ENCODE measurements at regions not wholly inside any gene's neighbourhood (a gene's known extent, or its start where the extent isn't known, plus 50 kb on each side); places are given as distances from the start of the nearest gene placed in this dataset.
"Not testable (repeated sequence)": the region's sequence is repeated elsewhere in the genome, so short reads cannot be mapped to it uniquely, and the experiment has no call there.

DNA sequence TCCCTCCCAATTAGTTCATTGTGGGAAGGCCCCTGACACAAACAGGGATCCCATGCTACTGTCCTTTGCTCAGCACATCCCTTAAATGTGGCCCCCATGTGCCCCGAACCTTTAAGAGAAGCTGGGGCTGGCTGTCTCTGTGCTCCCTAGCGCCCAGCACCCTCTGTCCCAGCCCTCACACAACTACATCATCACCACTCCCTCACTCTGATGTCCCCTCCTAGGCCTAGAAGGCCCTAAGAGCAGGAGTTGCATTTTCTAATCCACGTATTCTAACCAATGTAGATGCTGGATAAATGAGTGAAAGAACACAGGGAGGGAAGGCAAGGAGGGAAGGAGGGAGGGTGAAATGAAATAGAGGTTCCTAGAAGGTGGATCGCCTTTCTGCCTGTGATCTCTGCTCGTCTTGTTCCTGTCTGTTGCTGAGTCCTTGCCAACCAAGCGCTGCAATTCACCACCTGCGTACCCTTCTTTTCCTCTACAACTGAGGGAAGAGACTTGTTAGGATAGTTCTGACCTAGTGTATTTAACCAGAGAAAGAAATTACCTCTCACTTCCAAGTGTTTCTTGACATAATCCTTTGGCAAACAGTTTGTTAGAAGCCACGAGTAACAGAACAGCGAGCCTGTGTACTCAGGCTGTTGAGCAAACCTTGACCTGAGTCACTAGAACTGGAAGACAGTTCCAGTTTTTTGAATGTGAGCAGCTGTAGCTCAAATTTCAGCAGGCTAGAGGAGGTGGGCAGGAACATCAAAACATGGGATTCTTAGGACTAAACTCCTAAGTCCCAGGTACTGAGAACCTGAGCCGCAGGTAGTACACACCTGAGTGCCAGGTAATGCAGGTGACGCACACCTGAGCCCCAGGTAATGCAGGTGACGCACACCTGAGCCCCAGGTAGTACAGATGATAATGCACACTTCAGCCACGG lies 181.5 kb upstream of the ID2 start:
- no peak for DNase-seq

DNA sequence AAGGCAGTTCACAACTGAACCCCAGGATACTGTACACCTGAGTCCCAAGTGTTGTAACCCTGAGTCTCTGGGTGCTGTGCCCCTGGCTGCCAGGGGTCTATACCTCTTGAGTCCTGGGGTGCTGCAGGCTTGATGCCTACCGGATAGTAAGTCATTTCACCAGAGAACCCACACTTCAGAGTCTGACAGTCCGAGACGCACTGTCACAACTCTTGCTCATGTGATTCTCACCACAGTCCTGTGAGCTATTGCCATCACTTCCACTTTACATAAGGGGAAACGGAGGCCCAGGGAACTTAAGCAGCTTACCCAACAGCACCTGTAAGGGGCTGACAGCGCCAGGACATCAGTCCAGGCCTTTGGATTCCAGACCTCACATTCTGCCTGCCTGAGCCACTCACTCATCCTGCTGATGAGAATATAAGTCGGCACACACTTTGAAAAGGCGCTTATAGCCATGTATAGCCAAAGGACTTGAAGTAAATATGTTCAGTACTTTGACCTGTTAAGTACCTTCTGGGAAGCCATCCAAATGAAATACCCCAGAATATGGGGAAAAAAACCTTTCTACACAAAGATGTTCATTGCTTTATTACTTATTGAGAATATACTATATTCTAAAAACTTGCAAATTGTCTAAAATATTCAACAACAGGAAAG lies 180.7 kb upstream of the ID2 start:
- DNase-seq = no peak

DNA sequence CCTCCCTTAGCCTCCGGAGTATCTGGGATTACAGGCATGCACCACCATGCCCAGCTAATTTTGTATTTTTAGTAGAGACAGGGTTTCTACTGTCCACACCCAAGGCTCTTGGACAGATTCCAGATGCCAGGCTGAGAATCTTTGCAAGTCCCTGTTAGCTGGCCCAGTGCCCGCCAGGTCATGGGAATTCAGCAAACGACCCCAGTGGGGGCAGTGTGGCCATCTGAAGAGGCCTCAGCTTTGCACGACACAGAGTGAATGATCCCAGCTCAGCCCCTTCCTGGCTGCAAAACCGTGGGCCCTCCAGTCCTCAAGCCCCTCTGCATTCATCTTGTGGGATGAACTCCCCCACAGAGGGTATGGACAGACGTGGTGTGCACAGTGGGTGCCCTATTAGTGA lies 179.5 kb upstream of the ID2 start:
- DNase-seq = no peak

DNA sequence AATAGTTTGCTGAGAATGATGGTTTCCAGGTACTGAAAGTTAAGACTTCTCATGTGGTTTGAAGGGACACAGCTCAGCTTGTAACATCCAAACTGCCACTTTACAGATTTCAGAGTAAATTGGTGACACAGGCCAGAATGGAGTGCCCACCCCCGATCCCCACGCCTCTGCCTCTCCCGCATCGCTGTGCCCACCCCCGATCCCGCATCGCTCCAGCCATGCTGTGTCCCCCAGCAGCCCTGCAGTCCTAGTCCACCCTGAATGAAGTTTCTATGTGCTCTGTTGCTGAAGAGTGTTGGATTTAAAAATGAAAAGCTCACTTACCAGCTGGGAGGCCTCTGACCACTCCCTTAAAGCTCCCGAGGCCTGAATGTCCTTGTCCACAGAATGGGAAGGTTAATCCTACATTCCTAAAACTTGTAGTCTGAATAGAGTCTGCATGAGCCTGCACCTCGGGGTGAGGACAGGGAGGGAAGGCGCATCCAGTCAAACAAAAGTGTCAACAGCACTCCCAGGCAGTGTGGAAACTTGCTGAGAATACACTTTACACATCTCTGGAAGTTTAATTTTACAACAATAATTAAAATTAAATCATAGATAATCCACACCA lies 176.4 kb upstream of the ID2 start:
- no peak for DNase-seq

DNA sequence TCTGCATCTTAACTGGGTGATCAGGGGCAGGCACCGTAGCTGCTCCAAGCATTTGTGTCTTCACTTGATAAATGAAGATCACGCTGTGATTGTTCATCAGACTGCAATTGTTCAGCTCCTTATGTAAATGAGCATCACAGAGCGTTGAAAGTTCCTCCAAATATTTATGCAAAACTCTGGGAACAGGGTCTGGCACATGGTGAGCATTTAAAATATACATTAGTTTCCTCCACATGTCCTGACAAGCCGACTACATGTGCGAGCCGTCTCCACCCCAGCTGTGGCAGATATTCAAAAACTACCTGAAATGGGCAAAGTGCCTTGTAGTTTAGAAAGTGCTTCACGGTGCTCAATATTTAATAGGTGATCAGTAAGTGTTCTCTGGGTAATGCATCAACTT lies 175.1 kb upstream of the ID2 start:
- no peak for DNase-seq

DNA sequence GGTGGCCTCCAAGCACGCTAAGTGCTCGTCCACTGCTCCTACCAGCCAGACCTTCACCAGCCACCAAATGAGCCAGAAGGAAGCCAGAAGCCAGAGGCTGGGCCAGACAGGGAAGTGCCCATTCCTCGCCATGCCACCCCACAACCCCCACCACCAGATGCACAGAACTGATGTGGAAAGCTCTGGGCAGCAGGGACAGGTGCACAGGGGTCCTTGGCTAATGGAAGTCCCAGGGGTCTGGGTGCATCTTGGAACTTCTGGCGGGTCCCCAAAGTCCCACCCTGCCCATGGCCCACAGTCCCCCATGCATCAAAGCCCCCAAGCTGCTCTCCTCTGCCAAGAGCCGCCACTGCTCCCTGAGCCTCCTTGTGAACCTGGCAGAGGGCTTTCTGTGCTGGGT lies 173.1 kb upstream of the ID2 start:
- no peak for DNase-seq

DNA sequence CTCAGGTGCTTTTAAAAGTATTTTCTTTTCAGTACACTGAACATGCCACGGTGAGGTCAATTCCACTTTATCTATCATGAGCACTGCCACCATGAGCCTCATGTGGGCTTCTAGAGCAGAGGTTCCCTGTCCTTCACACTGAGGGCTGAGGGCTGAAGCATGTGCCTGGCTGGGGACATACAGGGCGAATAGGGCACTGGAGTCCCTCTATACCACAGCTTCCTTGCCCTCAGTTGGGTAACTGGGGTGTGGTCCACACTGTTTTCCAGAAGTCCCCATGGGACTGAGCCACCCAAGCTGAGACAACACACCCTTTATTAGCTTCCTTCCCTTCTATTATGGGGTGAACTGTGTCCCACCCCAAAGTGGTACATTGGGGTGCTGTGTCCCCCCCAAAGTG lies 172.2 kb upstream of the ID2 start:
- DNase-seq = no peak

DNA sequence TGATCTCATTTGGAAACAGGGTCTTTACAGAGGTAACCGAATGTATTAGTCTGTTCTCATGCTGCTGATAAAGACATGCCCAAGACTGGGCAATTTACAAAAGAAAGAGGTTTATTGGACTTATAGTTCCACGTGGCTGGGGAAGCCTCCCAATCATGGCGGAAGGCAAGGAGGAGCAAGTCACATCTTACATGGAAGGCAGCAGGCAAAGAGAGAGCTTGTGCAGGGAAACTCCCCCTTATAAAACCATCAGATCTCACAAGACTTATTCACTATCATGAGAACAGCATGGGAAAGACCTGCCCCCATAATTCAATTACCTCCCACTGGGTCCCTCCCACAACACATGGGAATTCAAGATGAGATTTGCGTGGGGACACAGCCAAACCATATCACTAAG lies 171.8 kb upstream of the ID2 start:
- DNase-seq = not testable (repeated sequence)

DNA sequence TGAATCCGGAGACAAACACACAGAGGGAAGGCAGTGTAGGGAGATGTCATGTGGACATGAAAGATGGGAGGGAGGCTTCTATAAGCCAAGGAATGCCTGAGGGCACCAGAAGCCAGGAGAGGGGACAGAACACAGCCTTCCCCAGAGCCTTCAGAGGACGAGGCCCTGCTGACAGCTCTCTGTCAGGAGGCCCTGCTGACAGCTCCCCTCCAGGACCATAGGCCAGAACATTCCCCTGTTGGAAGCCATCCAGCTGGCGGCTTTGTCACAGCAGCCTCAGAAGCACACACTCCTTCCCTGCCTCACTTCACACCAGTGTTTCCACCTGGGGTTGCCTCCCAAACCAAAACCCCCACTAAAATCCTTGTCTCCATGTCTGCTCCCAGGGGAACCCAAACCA lies 171.3 kb upstream of the ID2 start:
- DNase-seq = no peak

DNA sequence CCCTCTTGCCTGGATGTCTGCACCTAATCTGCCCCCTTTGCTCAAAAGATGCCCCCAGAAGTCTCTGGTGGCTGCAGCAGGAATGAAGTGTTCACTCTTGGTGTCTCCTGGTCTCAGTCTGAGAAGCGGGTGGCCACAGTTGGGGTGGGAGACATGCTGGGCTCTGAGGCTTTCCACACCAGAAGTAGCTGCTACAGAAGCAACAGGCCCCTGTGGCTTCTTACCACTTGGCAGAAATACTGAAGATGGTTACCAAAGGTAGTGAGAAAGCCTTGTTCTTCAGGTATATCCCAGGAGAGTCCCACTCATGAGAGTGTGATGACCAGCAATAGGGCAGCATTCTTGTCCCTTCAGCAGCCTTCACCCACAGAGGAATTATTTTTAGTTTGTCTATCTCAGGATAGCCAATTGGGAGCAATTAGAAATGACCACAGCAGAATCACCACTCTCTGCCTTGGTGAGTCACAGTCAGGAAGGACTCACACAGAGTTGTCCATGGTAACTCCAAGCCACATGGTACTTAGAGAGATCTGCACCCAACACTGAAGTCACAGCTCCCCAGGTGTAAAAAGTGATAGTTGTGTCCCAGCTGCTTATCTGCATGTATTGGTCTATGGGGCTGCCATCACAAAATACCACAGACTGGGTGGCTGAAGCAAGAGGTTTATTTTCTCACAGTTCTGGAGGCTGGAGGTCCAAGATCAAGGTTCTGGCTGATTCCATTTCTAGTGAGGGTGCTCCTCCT lies 169.8 kb upstream of the ID2 start:
- DNase-seq = peak; percentile 24

DNA sequence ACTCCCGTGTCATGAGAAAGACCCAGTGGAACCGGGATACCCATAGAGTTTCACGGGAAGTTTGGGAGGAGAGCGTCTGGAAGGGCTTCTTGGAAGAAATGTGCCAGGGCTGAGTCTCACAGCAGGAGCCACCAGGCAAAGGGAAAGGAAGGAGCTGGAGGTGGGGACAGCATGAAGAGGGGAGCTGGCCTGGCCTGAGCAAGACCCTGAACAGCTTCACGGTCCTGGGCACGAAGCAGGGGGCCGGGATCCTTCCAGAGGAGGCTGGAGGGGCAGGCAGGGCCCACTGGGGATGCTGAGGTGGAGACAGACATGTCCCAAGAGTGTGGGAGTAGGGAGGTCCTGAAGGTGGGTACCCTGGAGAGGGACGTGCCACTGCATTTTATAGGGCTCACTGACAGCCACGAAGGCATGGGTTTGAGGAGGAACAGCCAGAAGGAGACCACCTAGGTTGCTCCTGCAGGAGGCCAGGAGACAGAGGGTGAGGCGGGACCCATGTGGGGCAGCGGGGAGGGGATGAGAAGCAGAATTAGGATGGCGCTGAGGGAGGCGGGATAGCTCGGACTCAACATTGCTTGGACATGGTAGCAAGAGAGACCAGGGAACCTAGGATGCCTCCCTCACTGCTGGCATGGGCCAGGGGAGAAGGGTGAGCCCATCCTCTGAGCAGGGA lies 168.1 kb upstream of the ID2 start:
- DNase-seq = no peak

DNA sequence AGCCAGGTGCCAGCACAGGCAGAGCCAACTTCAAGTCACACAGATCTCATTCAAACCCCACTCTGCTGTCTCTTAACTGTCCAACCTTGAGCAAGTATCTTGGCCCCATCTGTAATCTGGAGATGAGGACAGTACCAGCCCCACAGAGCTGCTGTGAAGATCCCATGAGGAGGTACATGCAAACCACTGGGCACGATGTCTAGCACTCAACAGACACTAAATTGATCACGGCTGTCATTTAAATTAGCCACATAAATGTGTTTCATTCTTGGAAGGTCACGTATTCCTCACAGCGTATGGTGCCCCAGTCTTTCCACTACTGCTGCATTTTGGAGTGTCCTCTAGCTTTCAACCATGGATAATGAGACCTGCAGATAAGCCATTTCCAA lies 167.6 kb upstream of the ID2 start:
- no peak for DNase-seq

DNA sequence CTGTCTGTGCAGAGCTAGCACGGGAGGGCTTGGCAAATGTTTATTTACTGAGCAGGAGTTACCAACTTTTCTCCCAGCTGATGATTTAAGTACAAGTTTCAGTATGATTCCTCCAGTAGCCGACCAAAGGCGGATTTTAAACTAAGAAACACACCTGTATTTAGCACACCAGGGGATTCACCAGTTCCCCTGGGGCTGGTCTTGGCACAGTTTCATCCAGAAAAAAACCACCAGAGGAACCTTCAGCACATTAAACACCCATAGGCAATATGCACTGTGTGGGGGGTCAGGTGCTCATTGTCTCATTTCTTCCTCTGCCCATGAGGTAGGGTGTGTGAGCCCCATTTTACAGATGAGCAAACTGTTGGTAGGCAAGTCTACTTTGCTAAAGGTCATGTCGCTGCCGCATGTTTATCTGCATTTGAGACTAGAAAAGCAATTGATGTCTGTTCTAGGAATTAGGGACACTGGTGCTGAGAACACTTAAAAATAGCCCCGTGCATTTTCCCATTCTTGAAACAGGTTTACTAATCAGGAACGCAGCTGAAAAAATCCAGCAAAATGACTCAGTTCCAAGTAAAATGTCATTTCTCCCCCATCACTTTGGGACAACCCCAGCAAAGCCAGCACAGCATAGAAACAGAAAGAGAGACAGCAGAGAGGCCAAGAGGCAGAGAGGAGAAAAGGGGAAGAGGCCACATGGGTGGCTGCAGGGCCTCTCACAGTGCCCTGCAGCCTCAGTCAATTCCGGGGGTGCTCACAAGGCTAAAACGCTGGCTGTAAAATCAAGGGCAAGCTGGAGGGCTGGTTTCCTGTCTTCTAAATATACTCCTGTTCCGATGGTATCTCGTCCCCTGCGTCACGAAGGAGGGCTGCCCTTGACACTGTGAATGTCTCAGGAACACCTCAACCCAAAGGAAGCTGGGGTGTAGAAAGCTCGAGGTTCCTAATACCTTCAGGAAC lies 166.8 kb upstream of the ID2 start:
- peak; percentile 57 for DNase-seq

DNA sequence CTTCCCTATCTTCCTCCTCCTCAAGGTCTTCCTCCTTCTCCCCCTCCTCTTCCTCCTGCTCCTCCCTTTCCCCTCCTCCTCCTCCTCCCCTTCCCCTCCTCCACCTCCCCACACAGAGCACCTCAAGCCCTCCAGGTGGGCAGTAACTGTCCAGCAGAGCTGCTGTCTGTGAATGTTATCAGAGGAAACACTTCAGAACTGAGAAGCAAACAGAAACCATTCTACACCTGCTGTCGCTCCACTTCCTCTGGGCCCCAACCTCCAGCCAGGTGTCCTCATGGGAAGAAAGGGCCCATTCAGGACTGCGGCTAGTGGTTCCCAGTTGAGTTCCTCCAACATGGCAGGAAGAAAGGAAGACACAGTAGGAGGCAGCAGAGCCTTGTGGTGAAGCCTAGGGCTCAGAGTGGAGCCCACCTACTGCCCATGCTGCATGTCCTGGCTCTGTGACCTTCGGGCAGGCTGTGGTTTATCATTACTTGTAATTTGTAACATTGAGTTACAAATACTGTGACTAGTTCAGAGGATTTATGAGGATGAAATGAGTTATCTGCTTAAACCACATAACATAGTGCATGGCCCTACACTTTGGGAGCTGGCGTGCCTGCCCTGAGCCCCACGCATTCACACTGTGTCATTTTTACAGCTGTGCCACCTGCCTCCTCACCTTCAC lies 165.9 kb upstream of the ID2 start:
- no peak for DNase-seq

DNA sequence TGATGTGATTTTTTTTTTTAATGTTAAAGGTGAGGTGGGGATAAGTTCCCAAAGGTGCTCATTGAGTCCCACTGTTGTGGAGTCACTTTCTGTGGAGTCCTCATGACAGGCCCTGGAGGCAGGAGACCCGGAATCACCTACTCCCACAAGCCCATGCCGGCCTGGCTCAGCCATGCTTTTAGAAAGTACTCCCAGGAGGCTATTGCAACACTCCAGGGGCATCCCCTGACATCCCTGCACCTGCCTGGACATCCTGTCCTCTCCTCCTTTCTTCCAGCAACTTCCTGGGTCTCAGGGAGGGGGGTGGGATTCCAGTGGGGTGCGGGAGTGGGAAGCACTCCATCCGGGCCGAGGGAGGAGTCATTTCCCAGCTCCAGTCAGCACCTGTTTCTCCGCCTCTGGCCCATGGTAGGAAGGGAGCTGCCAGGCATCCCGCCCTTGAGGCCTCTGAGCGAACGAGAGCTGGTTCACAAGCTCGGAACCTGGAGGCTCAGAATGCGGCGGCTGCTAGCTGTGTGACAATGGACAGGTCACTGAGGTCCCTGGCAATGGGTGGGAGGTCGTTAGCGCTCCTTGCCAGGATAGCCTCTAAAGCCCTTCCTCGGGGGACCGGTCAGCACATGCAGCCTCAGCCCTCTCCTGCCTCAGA lies 163.9 kb upstream of the ID2 start:
- DNase-seq = no peak

DNA sequence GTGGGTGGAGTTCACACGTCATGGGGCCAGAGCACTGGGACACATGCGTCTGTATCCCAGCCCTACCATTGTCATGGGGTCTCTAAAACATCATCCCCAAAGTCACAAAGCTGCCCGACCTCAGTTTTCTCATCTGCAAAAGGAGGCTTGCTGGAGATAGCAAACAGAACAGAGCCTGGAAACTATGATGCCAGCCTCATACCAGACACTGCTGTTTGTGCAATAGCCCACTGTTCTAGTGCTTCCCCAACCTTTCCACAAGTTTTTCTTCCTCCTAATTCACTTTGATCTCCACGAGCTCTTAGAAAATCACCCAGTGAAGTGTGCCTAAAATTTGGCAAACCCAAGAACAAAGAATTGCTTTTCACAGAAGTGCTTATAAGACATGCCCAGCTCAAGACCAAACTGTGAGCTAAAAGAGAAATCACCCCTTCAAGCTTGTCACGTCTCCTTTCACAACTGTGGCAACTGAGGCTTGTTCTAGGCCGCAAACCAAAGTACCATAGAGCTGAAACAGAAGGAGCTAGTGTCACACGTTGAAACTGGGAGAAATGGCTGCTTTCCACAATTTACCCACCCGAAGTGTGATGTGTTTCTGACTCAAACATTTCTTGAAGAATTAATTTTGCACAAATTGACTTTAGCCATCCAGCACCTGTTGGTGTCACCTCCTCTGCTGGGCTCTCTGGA lies 162.7 kb upstream of the ID2 start:
- DNase-seq = no peak

DNA sequence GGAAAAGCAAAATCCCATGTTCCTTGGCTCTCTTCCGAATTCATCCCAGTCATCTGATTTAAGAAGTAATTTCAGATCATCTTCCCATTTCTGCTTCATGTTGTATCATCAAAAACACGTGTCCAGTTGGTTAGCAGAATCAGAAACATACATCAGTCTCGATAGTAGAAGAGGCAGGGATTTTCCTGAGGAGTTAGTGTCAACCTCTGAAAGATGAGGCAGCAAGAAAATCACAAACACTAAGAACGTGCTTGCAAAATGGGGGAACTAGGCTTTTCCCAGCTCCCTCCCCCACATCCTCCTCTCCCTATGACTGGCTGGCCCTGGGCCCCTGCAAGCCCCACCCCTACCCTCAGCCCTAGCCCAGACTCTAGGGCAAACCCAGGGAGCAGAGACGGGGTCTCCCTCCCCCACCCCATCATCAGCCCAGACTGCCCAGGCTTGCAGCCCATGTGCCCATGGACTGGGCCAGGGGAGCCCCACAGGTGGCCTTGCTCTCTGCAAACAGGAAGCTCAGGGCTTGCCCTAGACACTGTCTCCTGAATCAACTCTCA lies 161.0 kb upstream of the ID2 start:
- no peak for DNase-seq

DNA sequence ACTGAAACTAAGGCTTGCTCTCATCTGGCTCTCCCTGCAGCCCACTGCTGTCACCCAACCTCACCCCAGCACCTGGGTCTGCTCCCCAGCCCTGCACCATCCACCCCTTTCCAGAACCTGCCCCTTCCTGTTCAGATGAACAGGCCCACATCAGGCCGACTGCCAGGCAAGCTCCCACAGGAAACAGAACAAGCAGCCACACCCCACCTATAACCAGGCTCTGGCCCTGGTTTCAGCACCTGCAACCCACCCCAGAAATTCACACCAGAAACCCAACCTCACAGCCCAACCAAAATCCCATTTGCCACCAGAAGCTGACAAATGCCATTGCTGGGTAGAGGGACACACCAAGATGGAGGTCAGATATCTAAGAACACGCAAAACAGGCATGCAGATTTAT lies 159.2 kb upstream of the ID2 start:
- peak; percentile 24 for DNase-seq

DNA sequence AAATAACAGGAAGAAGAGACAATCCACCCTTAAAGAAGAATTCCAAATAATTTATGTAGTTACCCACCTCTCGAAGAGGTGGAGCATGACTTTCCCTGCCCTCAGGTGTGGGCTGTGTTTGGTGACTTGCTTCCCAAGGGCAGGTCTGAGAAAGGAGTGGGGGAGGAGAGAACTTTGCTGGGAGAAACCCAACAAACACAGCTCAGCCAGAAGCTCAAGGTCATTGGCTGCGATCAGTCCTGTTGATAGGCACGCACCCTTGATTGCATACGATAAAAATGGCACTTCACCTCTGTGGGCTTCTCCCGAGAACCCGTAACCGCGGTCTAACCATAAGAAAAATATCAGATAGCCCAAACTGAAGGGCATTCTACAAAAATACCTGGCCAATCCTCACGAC lies 157.5 kb upstream of the ID2 start:
- no peak for DNase-seq

DNA sequence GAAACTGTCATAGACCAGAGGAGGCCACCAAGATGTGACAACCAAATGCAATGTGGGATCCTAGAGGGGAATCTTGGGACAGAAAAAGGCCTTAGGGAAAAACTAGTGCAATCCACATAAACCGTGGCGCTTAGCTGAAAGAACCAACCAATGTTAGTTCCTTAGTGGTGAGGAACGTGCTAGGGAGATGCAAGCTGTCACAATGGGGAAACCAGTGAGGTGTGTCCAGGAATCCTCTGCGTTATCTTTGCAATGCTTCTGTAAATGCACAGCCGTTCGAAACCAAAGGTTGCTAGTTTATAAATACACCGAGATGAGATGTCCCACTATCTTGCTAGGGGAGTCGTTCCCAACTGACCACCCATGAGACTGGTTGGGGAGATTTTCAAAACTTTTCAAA lies 157.0 kb upstream of the ID2 start:
- DNase-seq = no peak
